A549 (cell line): ENCODE measurements at regions not wholly inside any gene's neighbourhood (a gene's known extent, or its start where the extent isn't known, plus 50 kb on each side); places are given as distances from the start of the nearest gene placed in this dataset.
"Not testable (repeated sequence)": the region's sequence is repeated elsewhere in the genome, so short reads cannot be mapped to it uniquely, and the experiment has no call there.

Source experiments
- ATAC-seq, 2 experiments: fragments of 200-7000 bp in 1 of 2; fragments of >200 bp in 1 of 2; cut with Nextera tagmentation in 1 of 2; cut with Tn5 transposase in 1 of 2; 3 replicates each; pipeline versions ENCODE4 v1.8.0 to v1.9.1; 2018 to 2020; ENCODE audit warnings: mild to moderate bottlenecking in 1 of 2, moderate library complexity in 1 of 2
- CTCF ChIA-PET: fragments of 300-600 bp; sonication (Branson Sonifier 250); formaldehyde crosslinking; extraction: SDS; loops from one replicate; lab custom pipeline; 2021; ENCODE audit warnings: antibody characterized with exemption, inconsistent platforms; lab: Yijun Ruan, JAX
- POLR2A ChIA-PET: fragments of 350-600 bp; formaldehyde crosslinking; extraction: SDS; loops from one replicate; lab custom pipeline; 2021; ENCODE audit warnings: antibody characterized with exemption, inconsistent platforms; lab: Yijun Ruan, JAX
- DNase-seq, 2 experiments: peaks; one replicate each; pipeline versions ENCODE4 v3.0.0 to v3.0.0-alpha.2; 2011 to 2016; ENCODE audit warnings: low read depth in 1 of 2, low spot score in 1 of 2
- FAIRE-seq: peaks from 2 replicates; lab custom pipeline; 2011; peaks lifted over from hg19 to GRCh38; lab: Jason Lieb, UNC
- H3K27ac ChIP-seq, 2 experiments: fragments of >200 bp; sonication (Bioruptor Twin); formaldehyde crosslinking; 3 replicates each; pipeline ENCODE4 v1.5.1; 2016 to 2017
- H3K4me1 ChIP-seq: fragments of >200 bp; sonication (Bioruptor Twin); formaldehyde crosslinking; 3 replicates; pipeline ENCODE4 v1.6.1; 2016
- H3K4me2 ChIP-seq: fragments of >200 bp; sonication (Bioruptor Twin); formaldehyde crosslinking; 3 replicates; pipeline ENCODE4 v1.6.1; 2016
- H3K4me3 ChIP-seq: fragments of >200 bp; sonication (Bioruptor Twin); formaldehyde crosslinking; 3 replicates; pipeline ENCODE4 v1.5.1; 2016
- H3K9me3 ChIP-seq: fragments of >200 bp; sonication (Bioruptor Twin); formaldehyde crosslinking; 3 replicates; pipeline ENCODE4 v1.6.1; 2016
- CBX2 ChIP-seq: fragments of 200-600 bp; sonication (generic); IDR thresholded peaks from 2 replicates; pipeline ENCODE4 v1.6.1; 2016; ENCODE audit warnings: low read depth, mild to moderate bottlenecking, borderline replicate concordance
- EHMT2 ChIP-seq: fragments of 200-600 bp; sonication (generic); IDR thresholded peaks from 2 replicates; pipeline ENCODE4 v1.6.1; 2016; ENCODE audit warnings: antibody characterized with exemption, low read depth, mild to moderate bottlenecking, moderate library complexity
- ELK1 ChIP-seq: fragments of 150-350 bp; IDR thresholded peaks from 2 replicates; pipeline ENCODE4 v1.6.1; 2014; ENCODE audit warnings: low read depth, mild to moderate bottlenecking, low read length
- HEYL ChIP-seq: fragments of 250-450 bp; sonication (Bioruptor Pico); IDR thresholded peaks from 2 replicates; pipeline ENCODE4 v1.8.0; 2021; ENCODE audit warnings: mild to moderate bottlenecking, moderate library complexity
- JUN ChIP-seq, 2 experiments: fragments of >200 bp; sonication (Bioruptor Twin); formaldehyde crosslinking; IDR thresholded peaks; 2 replicates in 1 of 2; 3 replicates in 1 of 2; pipeline ENCODE4 v1.6.1; 2016 to 2017
- JUNB ChIP-seq: fragments of >200 bp; sonication (Bioruptor Twin); formaldehyde crosslinking; IDR thresholded peaks from 2 replicates; pipeline ENCODE4 v1.6.1; 2016
- MAZ ChIP-seq: fragments of 150-350 bp; IDR thresholded peaks from 2 replicates; pipeline ENCODE4 v1.6.1; 2014; ENCODE audit warnings: antibody characterized with exemption, low read depth, low read length, borderline replicate concordance
- MYC ChIP-seq: IDR thresholded peaks from 2 replicates; pipeline ENCODE4 v1.6.1; 2012; ENCODE audit warnings: mild to moderate bottlenecking, inconsistent platforms, low read length, improper control_type of control experiment, borderline replicate concordance
- NPAS2 ChIP-seq: fragments of 250-450 bp; sonication (Bioruptor Pico); IDR thresholded peaks from 2 replicates; pipeline ENCODE4 v1.8.0; 2022; ENCODE audit warnings: mild to moderate bottlenecking, moderate library complexity, borderline replicate concordance
- NR3C1 ChIP-seq: fragments of >200 bp; sonication (Bioruptor Twin); formaldehyde crosslinking; IDR thresholded peaks from 3 replicates; pipeline ENCODE4 v1.6.1; 2017
- PHF8 ChIP-seq: fragments of 200-600 bp; sonication (generic); IDR thresholded peaks from 2 replicates; pipeline ENCODE4 v1.6.1; 2016; ENCODE audit warnings: low read depth, mild to moderate bottlenecking, antibody characterized with exemption, moderate library complexity, borderline replicate concordance
- POLR2A ChIP-seq: IDR thresholded peaks from 2 replicates; pipeline ENCODE4 v1.6.1; 2012; ENCODE audit warnings: mild to moderate bottlenecking, low read length
- POLR2AphosphoS2 ChIP-seq: conservative IDR thresholded peaks from 2 replicates; pipeline ENCODE4 v1.6.1; 2012; ENCODE audit warnings: low read length, improper control_type of control experiment, inconsistent platforms
- RARB ChIP-seq: fragments of 250-450 bp; sonication (Bioruptor Pico); IDR thresholded peaks from 2 replicates; pipeline ENCODE4 v1.8.0; 2021; ENCODE audit warnings: mild to moderate bottlenecking, moderate library complexity
- RCOR1 ChIP-seq: fragments of 150-350 bp; IDR thresholded peaks from 2 replicates; pipeline ENCODE4 v1.6.1; 2014; ENCODE audit warnings: antibody characterized with exemption, low read length, low read depth
- RFX5 ChIP-seq: fragments of 450-650 bp; IDR thresholded peaks from 2 replicates; pipeline ENCODE4 v1.7.1; 2014; ENCODE audit warnings: antibody characterized with exemption, mild to moderate bottlenecking, moderate library complexity
- RNF2 ChIP-seq: fragments of 200-600 bp; sonication (generic); IDR thresholded peaks from 2 replicates; pipeline ENCODE4 v1.6.1; 2016; ENCODE audit warnings: low read depth, mild to moderate bottlenecking, antibody characterized with exemption, moderate library complexity, borderline replicate concordance
- SMC3 ChIP-seq: fragments of >200 bp; sonication (Bioruptor Twin); formaldehyde crosslinking; IDR thresholded peaks from 3 replicates; pipeline ENCODE4 v1.6.1; 2018; ENCODE audit warnings: inconsistent platforms
- ZC3H11A ChIP-seq: fragments of 450-650 bp; IDR thresholded peaks from 2 replicates; pipeline ENCODE4 v1.6.1; 2014; ENCODE audit warnings: antibody characterized with exemption, mild to moderate bottlenecking
- ZNF302 ChIP-seq: fragments of 250-450 bp; sonication (Bioruptor Pico); IDR thresholded peaks from 2 replicates; pipeline ENCODE4 v1.9.0; 2021; ENCODE audit warnings: inconsistent platforms, mild to moderate bottlenecking, moderate library complexity
- WGBS: methylation state at CpG from one replicate; pipeline ENCODE4 v1.1.6; 2017; ENCODE audit errors: missing lambda C conversion rate; 5-methylcytosine and 5-hydroxymethylcytosine counted together
- TF ChIP-seq, protein P1 (sequence below): IDR thresholded peaks from 2 replicates; pipeline ENCODE4 v1.6.1; 2012

DNA sequence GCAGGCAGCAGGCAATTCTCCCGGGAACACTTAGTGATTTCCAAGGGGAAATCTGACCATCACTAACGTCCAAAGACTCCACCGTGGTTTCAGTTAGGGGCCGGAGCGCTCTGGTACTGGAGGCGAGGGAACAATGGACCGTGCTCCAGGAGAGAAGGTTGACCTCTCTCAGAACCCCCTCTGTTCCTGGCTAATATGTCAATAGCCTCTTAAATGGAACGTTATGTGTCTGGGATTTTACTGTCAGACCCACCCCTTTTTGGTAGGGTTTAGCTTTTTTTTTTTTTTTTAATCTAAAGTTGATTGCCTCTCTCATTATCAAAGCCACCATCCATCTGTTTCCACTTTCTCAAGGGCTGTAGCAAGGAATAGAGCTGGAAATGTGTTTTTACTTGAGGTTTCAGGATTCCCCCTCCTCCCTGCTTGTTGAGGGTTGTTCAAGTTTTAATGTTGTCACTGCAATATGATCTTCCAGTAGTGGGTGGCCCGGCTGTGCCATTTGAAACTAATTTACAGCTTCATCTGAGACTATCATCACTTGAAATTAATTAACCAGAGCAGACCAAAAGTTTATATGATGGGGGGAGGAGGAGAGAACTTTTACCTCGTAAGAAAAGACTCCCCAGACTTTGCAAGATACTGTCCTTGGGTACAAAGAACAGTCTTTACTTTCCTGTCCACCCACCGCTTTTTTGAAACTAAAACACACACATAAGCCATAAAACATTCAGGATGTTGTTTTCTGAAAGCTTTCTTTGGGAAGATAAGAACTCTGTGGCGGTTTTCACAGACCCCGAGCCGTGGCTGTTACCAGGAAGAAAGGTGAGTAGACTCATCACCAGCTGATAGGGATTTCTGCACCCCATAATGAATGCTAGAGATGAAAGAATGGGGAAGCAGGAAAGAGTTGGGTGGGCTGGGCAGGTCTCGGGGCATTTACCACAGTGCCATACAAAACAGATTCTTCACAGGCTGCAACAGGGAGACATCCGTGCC lies 187.8 kb downstream of the UACA start:
- WGBS: 73% methylated on average over 16 of the region's 16 CpGs
- no peak for TF ChIP-seq RCOR1
- ChIA-PET POLR2A (no interaction called here), CTCF (interaction anchor here (0.6 to 4.8 kb wide), 5 partner anchors 10 to 224 kb away, joined by 4 to 30 read pairs (median 5); no protein-coding TSS in a partner anchor)
- ATAC-seq (no peak), DNase-seq (no peak), FAIRE-seq (no peak)
- H3K4me1 ChIP-seq: no peaks in the 10 kb centered on the region
- no peak overlapping the region for H3K4me2 ChIP-seq
- H3K9me3 ChIP-seq: no peaks in the 10 kb centered on the region
- no peak overlapping the region for H3K4me3 ChIP-seq
- H3K27ac ChIP-seq: no peak overlapping the region

DNA sequence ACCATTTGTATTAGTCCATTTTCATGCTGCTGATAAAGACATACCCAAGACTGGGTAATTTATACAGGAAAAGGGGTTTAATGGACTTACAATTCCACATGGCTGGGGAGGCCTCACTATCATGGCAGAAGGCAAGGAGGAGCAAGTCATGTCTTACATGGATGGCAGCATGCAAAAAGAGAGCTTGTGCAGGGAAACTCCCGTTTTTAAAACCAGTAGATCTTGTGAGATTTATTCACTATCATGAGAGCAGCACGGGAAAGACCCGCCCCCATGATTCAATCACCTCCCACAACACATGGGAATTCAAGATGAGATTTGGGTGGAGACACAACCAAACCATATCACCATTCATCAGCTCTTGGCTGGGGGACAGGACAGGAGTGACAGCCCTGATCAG lies 189.0 kb downstream of the UACA start:
- 53% methylated on average over 3 of the region's 3 CpGs for WGBS
- H3K9me3 ChIP-seq, POLR2A ChIA-PET, H3K4me1 ChIP-seq, DNase-seq, H3K4me2 ChIP-seq, H3K4me3 ChIP-seq, H3K27ac ChIP-seq, ATAC-seq, FAIRE-seq: not testable (repeated sequence)
- CTCF ChIA-PET: interaction anchor here (1.0 to 4.8 kb wide), 4 partner anchors 9 to 301 kb away, joined by 3 to 30 read pairs (median 4); no protein-coding TSS in a partner anchor

DNA sequence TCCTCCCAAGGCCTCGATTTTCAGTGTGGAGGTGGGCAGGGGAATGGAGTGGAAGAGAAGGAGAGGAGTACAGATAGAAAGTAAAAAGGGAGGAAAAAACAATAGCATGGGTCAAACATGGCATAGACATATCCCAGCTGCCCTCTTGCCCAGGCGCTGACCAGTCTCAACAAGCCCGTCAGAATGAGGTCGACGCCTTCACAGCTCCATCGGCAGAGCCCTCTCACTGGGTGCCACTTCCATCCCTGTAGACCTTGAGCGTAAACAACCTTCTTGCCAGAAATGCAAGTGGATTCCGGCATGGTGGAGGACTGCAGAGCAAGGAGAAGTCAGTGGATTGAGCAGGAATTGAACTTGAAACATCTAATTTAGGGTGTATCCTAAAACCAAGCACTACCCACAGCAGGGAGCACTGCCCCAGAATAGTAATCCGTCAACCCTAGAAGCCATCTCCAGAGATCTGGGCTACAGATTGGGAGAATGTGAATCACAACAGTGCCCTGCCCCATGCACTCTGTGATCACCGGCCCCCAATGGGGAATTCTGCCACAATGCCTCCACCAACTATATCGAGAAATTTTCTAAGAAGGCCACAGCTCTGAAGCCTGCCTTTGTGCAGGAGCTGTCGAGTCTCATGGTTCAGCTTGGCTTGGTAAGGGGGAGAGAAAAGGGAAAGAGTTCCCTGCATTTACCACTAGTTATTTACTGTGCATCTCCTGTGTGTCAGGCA lies 190.1 kb downstream of the UACA start:
- POLR2A ChIA-PET: no interaction called here
- Histone ChIP-seq H3K9me3 (no peaks in the 10 kb centered on the region), H3K27ac (no peak overlapping the region), H3K4me2 (no peak overlapping the region), H3K4me1 (peaks cover 17% of the 10 kb centered on the region), H3K4me3 (no peak overlapping the region)
- no peak for TF ChIP-seq POLR2A
- no peak for TF ChIP-seq MAZ
- TF ChIP-seq RARB (CRISPR knock-in tag): no peak
- TF ChIP-seq SMC3: no peak
- TF ChIP-seq ZC3H11A: no peak
- no peak for TF ChIP-seq HEYL
- no peak for TF ChIP-seq ELK1
- no peak for TF ChIP-seq PHF8
- TF ChIP-seq POLR2AphosphoS2: no peak
- no peak for TF ChIP-seq NPAS2 (CRISPR knock-in tag)
- no peak for TF ChIP-seq NR3C1
- no peak for TF ChIP-seq RNF2
- TF ChIP-seq JUN (IDR thresholded peaks at IDR 0.05): no peak
- no peak for TF ChIP-seq CBX2
- TF ChIP-seq, protein P1, sequence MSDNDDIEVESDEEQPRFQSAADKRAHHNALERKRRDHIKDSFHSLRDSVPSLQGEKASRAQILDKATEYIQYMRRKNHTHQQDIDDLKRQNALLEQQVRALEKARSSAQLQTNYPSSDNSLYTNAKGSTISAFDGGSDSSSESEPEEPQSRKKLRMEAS: no peak
- TF ChIP-seq MYC: no peak
- no peak for TF ChIP-seq EHMT2
- no peak for TF ChIP-seq JUNB
- no peak for TF ChIP-seq ZNF302
- no peak for TF ChIP-seq RFX5
- ATAC-seq: no peak
- WGBS: 78% methylated on average over 12 of the region's 12 CpGs
- FAIRE-seq: no peak
- no peak for DNase-seq
- CTCF ChIA-PET: interaction anchor here (0.6 to 5.0 kb wide), 8 partner anchors 11 to 982 kb away, joined by 3 to 66 read pairs (median 6); no protein-coding TSS in a partner anchor
